ENCODE measurements at regions not wholly inside any gene's neighbourhood (a gene's known extent, or its start where the extent isn't known, plus 50 kb on each side); places are given as distances from the start of the nearest gene placed in this dataset.

GRCh38 chr4:138939960-138940359, 75.6 kb upstream of the NOCT start:
- no peak overlapping the region for H3K4me2 ChIP-seq (ENCODE audit: low read depth, low read length)
- H4K5ac ChIP-seq (ENCODE audit: low read depth, low read length) = no peak overlapping the region
- H3K36me3 ChIP-seq (ENCODE audit: control insufficient read depth, insufficient read depth, low read length) = no peaks in the 10 kb centered on the region
- no peak for TF ChIP-seq NFE2L2 (IDR thresholded peaks at IDR 0.05; ENCODE audit: low read depth, low read length)
- no peak for TF ChIP-seq POLR2A (IDR thresholded peaks at IDR 0.05; ENCODE audit: low read depth, low read length)
- TF ChIP-seq SMC3 (IDR thresholded peaks at IDR 0.05; ENCODE audit: low read depth, low read length) = no peak
- TF ChIP-seq CEBPB (IDR thresholded peaks at IDR 0.05; ENCODE audit: low read depth, low read length) = no peak
- TF ChIP-seq MXI1 (IDR thresholded peaks at IDR 0.05; ENCODE audit: borderline replicate concordance, low read depth, low read length) = no peak
- no peak for TF ChIP-seq FOS (IDR thresholded peaks at IDR 0.05; ENCODE audit: low read depth, low read length)
- TF ChIP-seq MAFK (IDR thresholded peaks at IDR 0.05; ENCODE audit: low read depth, low read length) = no peak
- no peak for TF ChIP-seq BHLHE40 (IDR thresholded peaks at IDR 0.05; ENCODE audit: low read depth, low read length)
- no peak for TF ChIP-seq RFX5 (IDR thresholded peaks at IDR 0.05; ENCODE audit: low read depth, low read length)
- no peak for TF ChIP-seq CHD1 (IDR thresholded peaks at IDR 0.05; ENCODE audit: low read depth, low read length)
- no peak for TF ChIP-seq MAZ (IDR thresholded peaks at IDR 0.05; ENCODE audit: borderline replicate concordance, low read depth, low read length)
- TF ChIP-seq USF2 (IDR thresholded peaks at IDR 0.05; ENCODE audit: low read depth, low read length) = no peak
- TF ChIP-seq RCOR1 (IDR thresholded peaks at IDR 0.05; ENCODE audit: insufficient replicate concordance, low read length) = no peak
- no peak for TF ChIP-seq RAD21 (IDR thresholded peaks at IDR 0.05; ENCODE audit: low read length)
- no peak for TF ChIP-seq CTCF (conservative IDR thresholded peaks at IDR 0.05; ENCODE audit: low read depth, low read length)
- TF ChIP-seq ELK1 (IDR thresholded peaks at IDR 0.05; ENCODE audit: borderline replicate concordance, low read depth, low read length) = no peak
- no peak overlapping the region for H2BK15ac ChIP-seq (ENCODE audit: low read depth, low read length)
- H3K56ac ChIP-seq (ENCODE audit: extremely low read depth, insufficient read depth, low read length) = no peak overlapping the region
- no CpG with 5 or more reads among the region's 4 CpGs for WGBS, 2 experiments (ENCODE audit: extremely low coverage in 2 of 2, insufficient read length in 1 of 2)
- H3K23ac ChIP-seq (ENCODE audit: low read depth, low read length) = no peak overlapping the region
- no peaks in the 10 kb centered on the region for H4K20me1 ChIP-seq (ENCODE audit: insufficient read depth, low read length)
- no peak overlapping the region for H2AK5ac ChIP-seq (ENCODE audit: low read depth, low read length)
- intact Hi-C loops (cut with micrococcal nuclease) = loop anchor here (5.0 to 10.0 kb wide), 2 partner anchors 258 to 1815 kb away; no protein-coding TSS in a partner anchor
- no peaks in the 10 kb centered on the region for H3K79me1 ChIP-seq (ENCODE audit: low read depth in 1 of 2, low read length in 2 of 2)
- H3K27ac ChIP-seq (ENCODE audit: insufficient read depth, low read length) = no peak overlapping the region
- BruUV-seq (replicated peaks) = no TSS peak
- ATAC-seq (ENCODE audit: low read depth) = no peak
- no peak overlapping the region for H2AK9ac ChIP-seq (replicated peaks; ENCODE audit: low read depth, low read length, poor library complexity)
- no peaks in the 10 kb centered on the region for H3K9me1 ChIP-seq (ENCODE audit: insufficient read depth, low read length)
- H3K4me1 ChIP-seq (ENCODE audit: control insufficient read depth, insufficient read depth, low read length) = no peaks in the 10 kb centered on the region
- H4K8ac ChIP-seq (ENCODE audit: low read depth in 2 of 2, low read length in 2 of 2) = no peak overlapping the region
- no peaks in the 10 kb centered on the region; the same call in none of the 2 replicates for H3K27me3 ChIP-seq (ENCODE audit: control insufficient read depth, insufficient read depth, low read length)
- H2BK5ac ChIP-seq (ENCODE audit: low read depth, low read length, poor library complexity, severe bottlenecking) = no peak overlapping the region
- dilution Hi-C loops (cut with HindIII; ENCODE audit: low sequenced_read_pairs, unreplicated experiment) = no loop called here
- no peak overlapping the region for H3K18ac ChIP-seq (ENCODE audit: low read depth, low read length)
- H2AFZ ChIP-seq (replicated peaks; ENCODE audit: low read length, poor library complexity) = no peak overlapping the region
- no peaks in the 10 kb centered on the region for H3K9me3 ChIP-seq (ENCODE audit: control insufficient read depth, insufficient read depth, low read length)
- H3K14ac ChIP-seq (replicated peaks; ENCODE audit: low read depth, low read length) = no peak overlapping the region
- no peak overlapping the region for H2BK20ac ChIP-seq (ENCODE audit: low read depth, low read length)
- H4K91ac ChIP-seq (ENCODE audit: insufficient read depth, low read depth, low read length) = no peak overlapping the region
- POLR2A ChIA-PET (ENCODE audit: unreplicated experiment) = no interaction called here
- CTCF ChIA-PET = interaction anchor here (0.7 kb wide), 1 partner anchor 9 kb away, joined by 3 read pairs; no protein-coding TSS in a partner anchor
- in situ Hi-C loops (cut with MboI; ENCODE audit: low sequenced_read_pairs) = no loop called here
- no peak overlapping the region for H3K4me3 ChIP-seq (ENCODE audit: insufficient read depth, low read depth, low read length)
- no peak for DNase-seq
- no peak overlapping the region for H2BK120ac ChIP-seq (ENCODE audit: low read depth, low read length)
- no peak overlapping the region for H3K4ac ChIP-seq (ENCODE audit: low read depth, low read length)
- no peak overlapping the region for H3K9ac ChIP-seq (ENCODE audit: low read depth, low read length)
